ENCODE measurements at regions not wholly inside any gene's neighbourhood (a gene's known extent, or its start where the extent isn't known, plus 50 kb on each side); places are given as distances from the start of the nearest gene placed in this dataset.

DNA sequence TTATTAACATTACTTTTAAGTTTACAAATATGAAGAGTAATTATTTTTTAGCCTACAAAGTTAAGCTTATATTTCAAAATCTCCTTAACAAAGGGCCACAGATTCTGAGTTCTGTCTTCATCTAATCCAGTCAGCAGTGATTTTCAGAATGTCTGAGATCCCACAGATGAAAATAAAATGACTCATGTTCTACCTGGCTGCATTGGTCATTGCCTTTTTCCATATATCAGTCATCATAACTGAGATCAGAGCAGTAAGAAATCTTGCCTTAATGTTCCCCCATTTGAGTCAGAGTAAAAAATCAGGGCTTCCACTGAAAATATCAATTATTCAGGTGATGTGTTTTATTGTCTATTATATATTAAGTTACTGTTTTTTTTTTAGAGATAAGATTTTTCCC is 416.1 kb downstream of the MRPL39 start:
- Mint-ChIP-seq H3K4me1 (ENCODE audit: low read depth, unreplicated experiment) (no peaks in the 10 kb centered on the region), H3K36me3 (ENCODE audit: low read depth, unreplicated experiment) (no peaks in the 10 kb centered on the region), H3K27me3 (ENCODE audit: low read depth, unreplicated experiment) (no peaks in the 10 kb centered on the region), H3K4me3 (ENCODE audit: unreplicated experiment) (no peak overlapping the region), H3K9me3 (ENCODE audit: unreplicated experiment) (no peaks in the 10 kb centered on the region), H3K27ac (ENCODE audit: unreplicated experiment) (no peak overlapping the region)
- Histone ChIP-seq H3K79me2 (ENCODE audit: insufficient read depth, low read length) (no peaks in the 10 kb centered on the region), H3K4me2 (ENCODE audit: low read length) (no peak overlapping the region), H3K27me3 (ENCODE audit: insufficient read depth, low read length) (no peaks in the 10 kb centered on the region), H3K9me3 (ENCODE audit: insufficient read depth, low read depth, low read length) (no peaks in the 10 kb centered on the region), H4K20me1 (ENCODE audit: insufficient read depth, low read length) (no peaks in the 10 kb centered on the region), H3K4me3 (ENCODE audit: insufficient read depth, low read depth, low read length) (no peak overlapping the region), H2AFZ (ENCODE audit: low read depth, low read length) (no peak overlapping the region), H3K4me1 (ENCODE audit: insufficient read depth, low read length) (no peaks in the 10 kb centered on the region), H3K9ac (ENCODE audit: low read length) (no peak overlapping the region), H3K36me3 (ENCODE audit: insufficient read depth, low read length) (no peaks in the 10 kb centered on the region), H3K27ac (ENCODE audit: low read depth, low read length) (no peak overlapping the region)
- no peak for DNase-seq (ENCODE audit: low read depth)
- no peak for FAIRE-seq
- TF ChIP-seq EZH2 (IDR thresholded peaks at IDR 0.05; ENCODE audit: insufficient read depth, low read length): no peak
- TF ChIP-seq, protein P1, sequence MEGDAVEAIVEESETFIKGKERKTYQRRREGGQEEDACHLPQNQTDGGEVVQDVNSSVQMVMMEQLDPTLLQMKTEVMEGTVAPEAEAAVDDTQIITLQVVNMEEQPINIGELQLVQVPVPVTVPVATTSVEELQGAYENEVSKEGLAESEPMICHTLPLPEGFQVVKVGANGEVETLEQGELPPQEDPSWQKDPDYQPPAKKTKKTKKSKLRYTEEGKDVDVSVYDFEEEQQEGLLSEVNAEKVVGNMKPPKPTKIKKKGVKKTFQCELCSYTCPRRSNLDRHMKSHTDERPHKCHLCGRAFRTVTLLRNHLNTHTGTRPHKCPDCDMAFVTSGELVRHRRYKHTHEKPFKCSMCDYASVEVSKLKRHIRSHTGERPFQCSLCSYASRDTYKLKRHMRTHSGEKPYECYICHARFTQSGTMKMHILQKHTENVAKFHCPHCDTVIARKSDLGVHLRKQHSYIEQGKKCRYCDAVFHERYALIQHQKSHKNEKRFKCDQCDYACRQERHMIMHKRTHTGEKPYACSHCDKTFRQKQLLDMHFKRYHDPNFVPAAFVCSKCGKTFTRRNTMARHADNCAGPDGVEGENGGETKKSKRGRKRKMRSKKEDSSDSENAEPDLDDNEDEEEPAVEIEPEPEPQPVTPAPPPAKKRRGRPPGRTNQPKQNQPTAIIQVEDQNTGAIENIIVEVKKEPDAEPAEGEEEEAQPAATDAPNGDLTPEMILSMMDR (IDR thresholded peaks at IDR 0.05; ENCODE audit: insufficient read depth, low read depth, low read length): no peak

DNA sequence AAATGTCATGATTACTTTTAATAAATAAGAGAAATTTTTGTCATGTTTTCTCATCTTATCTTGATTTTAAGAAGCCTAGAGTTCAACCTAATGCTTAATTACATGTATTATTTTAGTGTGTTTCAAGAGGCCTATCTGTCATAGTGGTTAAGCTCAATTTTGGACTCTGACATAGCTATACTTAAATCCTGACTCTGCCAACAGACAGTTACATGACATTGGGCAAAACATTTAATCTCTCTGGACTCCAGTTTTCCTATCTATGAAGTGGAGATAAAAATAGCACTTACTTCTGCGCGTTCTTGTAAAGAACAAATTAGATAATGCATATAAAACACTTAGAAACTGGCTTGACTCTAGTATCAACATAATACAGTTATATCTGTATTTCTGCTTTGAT is 417.8 kb downstream of the MRPL39 start:
- H3K9me3 ChIP-seq (ENCODE audit: insufficient read depth, low read depth, low read length): no peaks in the 10 kb centered on the region
- H3K36me3 Mint-ChIP-seq (ENCODE audit: low read depth, unreplicated experiment): no peaks in the 10 kb centered on the region
- H3K79me2 ChIP-seq (ENCODE audit: insufficient read depth, low read length): no peaks in the 10 kb centered on the region
- no peaks in the 10 kb centered on the region for H4K20me1 ChIP-seq (ENCODE audit: insufficient read depth, low read length)
- DNase-seq (ENCODE audit: low read depth) (no peak), FAIRE-seq (no peak)
- H3K9ac ChIP-seq (ENCODE audit: low read length): no peak overlapping the region
- no peak overlapping the region for H3K4me3 ChIP-seq (ENCODE audit: insufficient read depth, low read depth, low read length)
- no peaks in the 10 kb centered on the region for H3K9me3 Mint-ChIP-seq (ENCODE audit: unreplicated experiment)
- H3K4me3 Mint-ChIP-seq (ENCODE audit: unreplicated experiment): no peak overlapping the region
- no peak overlapping the region for H3K4me2 ChIP-seq (ENCODE audit: low read length)
- no peaks in the 10 kb centered on the region for H3K4me1 Mint-ChIP-seq (ENCODE audit: low read depth, unreplicated experiment)
- H3K27me3 ChIP-seq (ENCODE audit: insufficient read depth, low read length): no peaks in the 10 kb centered on the region
- H3K27ac Mint-ChIP-seq (ENCODE audit: unreplicated experiment): no peak overlapping the region
- H3K27me3 Mint-ChIP-seq (ENCODE audit: low read depth, unreplicated experiment): no peaks in the 10 kb centered on the region
- no peaks in the 10 kb centered on the region for H3K36me3 ChIP-seq (ENCODE audit: insufficient read depth, low read length)
- no peak overlapping the region for H3K27ac ChIP-seq (ENCODE audit: low read depth, low read length)
- no peak overlapping the region for H2AFZ ChIP-seq (ENCODE audit: low read depth, low read length)
- no peaks in the 10 kb centered on the region for H3K4me1 ChIP-seq (ENCODE audit: insufficient read depth, low read length)
- TF ChIP-seq, protein P1 (IDR thresholded peaks at IDR 0.05; ENCODE audit: insufficient read depth, low read depth, low read length): no peak
- TF ChIP-seq EZH2 (IDR thresholded peaks at IDR 0.05; ENCODE audit: insufficient read depth, low read length): no peak

DNA sequence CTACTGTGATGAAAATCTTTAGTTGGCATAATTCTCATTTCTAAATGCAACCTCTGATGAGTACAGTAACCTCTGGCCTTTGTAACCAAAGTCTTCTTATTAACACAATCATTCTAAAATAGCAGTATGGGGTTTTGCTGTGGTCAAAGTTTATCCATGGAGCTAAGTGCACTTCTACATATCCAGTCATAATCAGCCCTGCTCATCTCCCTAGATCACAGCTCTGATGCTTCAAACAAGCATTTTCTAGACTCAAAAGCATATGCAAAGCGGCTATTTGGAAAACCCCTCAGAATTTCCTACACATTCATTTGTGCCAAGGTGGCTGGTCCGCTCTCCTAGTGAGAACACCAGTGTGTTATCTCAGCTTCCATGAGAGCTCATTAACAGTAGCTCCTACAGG is 418.6 kb downstream of the MRPL39 start:
- H3K27ac Mint-ChIP-seq (ENCODE audit: unreplicated experiment): no peak overlapping the region
- H4K20me1 ChIP-seq (ENCODE audit: insufficient read depth, low read length): no peaks in the 10 kb centered on the region
- no peak overlapping the region for H3K4me2 ChIP-seq (ENCODE audit: low read length)
- no peak for FAIRE-seq
- H3K27ac ChIP-seq (ENCODE audit: low read depth, low read length): no peak overlapping the region
- no peaks in the 10 kb centered on the region for H3K27me3 Mint-ChIP-seq (ENCODE audit: low read depth, unreplicated experiment)
- H3K9me3 ChIP-seq (ENCODE audit: insufficient read depth, low read depth, low read length): no peaks in the 10 kb centered on the region
- H3K36me3 ChIP-seq (ENCODE audit: insufficient read depth, low read length): no peaks in the 10 kb centered on the region
- TF ChIP-seq, protein P1 (IDR thresholded peaks at IDR 0.05; ENCODE audit: insufficient read depth, low read depth, low read length): no peak
- TF ChIP-seq EZH2 (IDR thresholded peaks at IDR 0.05; ENCODE audit: insufficient read depth, low read length): no peak
- H3K4me3 Mint-ChIP-seq (ENCODE audit: unreplicated experiment): no peak overlapping the region
- no peaks in the 10 kb centered on the region for H3K79me2 ChIP-seq (ENCODE audit: insufficient read depth, low read length)
- H3K27me3 ChIP-seq (ENCODE audit: insufficient read depth, low read length): no peaks in the 10 kb centered on the region
- no peaks in the 10 kb centered on the region for H3K4me1 ChIP-seq (ENCODE audit: insufficient read depth, low read length)
- H3K4me3 ChIP-seq (ENCODE audit: insufficient read depth, low read depth, low read length): no peak overlapping the region
- H2AFZ ChIP-seq (ENCODE audit: low read depth, low read length): no peak overlapping the region
- H3K9ac ChIP-seq (ENCODE audit: low read length): no peak overlapping the region
- H3K4me1 Mint-ChIP-seq (ENCODE audit: low read depth, unreplicated experiment): no peaks in the 10 kb centered on the region
- H3K36me3 Mint-ChIP-seq (ENCODE audit: low read depth, unreplicated experiment): no peaks in the 10 kb centered on the region
- no peaks in the 10 kb centered on the region for H3K9me3 Mint-ChIP-seq (ENCODE audit: unreplicated experiment)
- DNase-seq (ENCODE audit: low read depth): no peak

All from astrocyte (in vitro differentiated cells and primary cell).